ENCODE measurements at regions not wholly inside any gene's neighbourhood (a gene's known extent, or its start where the extent isn't known, plus 50 kb on each side); places are given as distances from the start of the nearest gene placed in this dataset.

DNA sequence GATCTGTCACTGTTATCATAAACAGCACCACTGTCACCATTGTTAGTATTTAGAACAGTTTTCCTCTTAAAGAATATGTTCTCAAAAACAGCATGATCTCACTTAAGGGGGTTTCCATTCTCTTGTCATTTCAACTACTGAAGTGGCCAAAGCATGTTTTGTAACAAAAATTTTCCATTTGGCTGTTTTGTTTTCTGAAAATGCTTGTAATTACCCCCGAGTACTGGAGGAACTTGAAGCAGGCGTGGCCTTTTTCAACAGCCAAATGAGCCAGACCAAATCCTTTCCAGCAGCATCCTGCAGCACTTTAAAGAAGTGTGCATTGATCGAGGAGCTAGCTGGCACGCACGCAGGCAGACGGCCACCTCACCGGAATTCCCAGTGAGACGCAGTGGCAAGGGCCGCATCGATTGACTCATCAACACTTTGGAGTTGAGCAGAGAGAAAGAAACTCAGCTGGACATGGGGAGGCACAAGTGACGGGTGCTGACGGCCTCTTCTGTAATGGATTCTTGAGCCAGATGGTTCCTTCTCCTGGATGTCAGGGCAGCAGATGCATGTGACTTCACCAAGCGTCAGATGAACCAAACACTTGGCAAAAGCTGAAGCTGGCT is 234.3 kb upstream of the IGF1R start:
- no peak for DNase-seq
- Histone ChIP-seq H3K36me3 (replicated peaks) (no peaks in the 10 kb centered on the region), H3K27me3 (replicated peaks) (no peaks in the 10 kb centered on the region), H3K27ac (no peak overlapping the region), H3K4me3 (ENCODE audit: low read depth, low read length) (no peak overlapping the region)
- in situ Hi-C loops (cut with HindIII; ENCODE audit: low pct_ligation_motif_present, low sequenced_read_pairs): no loop called here
- TF ChIP-seq, protein P1, sequence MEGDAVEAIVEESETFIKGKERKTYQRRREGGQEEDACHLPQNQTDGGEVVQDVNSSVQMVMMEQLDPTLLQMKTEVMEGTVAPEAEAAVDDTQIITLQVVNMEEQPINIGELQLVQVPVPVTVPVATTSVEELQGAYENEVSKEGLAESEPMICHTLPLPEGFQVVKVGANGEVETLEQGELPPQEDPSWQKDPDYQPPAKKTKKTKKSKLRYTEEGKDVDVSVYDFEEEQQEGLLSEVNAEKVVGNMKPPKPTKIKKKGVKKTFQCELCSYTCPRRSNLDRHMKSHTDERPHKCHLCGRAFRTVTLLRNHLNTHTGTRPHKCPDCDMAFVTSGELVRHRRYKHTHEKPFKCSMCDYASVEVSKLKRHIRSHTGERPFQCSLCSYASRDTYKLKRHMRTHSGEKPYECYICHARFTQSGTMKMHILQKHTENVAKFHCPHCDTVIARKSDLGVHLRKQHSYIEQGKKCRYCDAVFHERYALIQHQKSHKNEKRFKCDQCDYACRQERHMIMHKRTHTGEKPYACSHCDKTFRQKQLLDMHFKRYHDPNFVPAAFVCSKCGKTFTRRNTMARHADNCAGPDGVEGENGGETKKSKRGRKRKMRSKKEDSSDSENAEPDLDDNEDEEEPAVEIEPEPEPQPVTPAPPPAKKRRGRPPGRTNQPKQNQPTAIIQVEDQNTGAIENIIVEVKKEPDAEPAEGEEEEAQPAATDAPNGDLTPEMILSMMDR (IDR thresholded peaks at IDR 0.05; ENCODE audit: low read depth, low read length, missing control alignments): no peak

DNA sequence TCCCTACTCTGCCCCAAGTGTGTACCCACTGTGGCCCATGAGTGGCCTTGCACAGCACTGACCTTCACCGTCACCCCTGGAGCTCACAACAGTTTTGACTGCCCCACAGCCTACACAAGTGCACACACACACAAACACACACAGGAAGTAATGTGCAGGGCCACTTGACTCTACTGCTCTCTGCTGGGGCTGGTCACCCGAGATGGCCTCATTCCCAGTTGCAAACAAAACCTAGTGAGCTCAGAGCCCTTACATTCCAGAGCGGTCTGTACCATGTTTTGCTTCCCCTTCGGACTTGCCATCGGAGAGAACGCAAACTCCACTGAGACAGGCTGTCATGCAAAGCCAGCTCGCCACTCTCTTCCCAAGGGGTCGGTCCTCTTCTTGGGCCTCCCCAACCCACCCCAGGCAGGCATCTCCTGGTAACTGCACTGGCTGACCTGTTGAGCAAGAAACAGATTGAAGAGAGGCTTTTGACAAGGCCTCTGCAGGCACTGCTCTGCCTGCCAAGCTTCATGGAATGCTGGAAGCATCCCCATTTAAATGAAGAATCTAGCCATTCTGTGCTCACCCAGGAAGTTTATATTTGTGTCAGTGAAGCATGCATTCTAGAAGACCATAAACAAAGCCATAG is 232.0 kb upstream of the IGF1R start:
- Histone ChIP-seq H3K27me3 (replicated peaks) (peaks cover 9% of the 10 kb centered on the region), H3K4me3 (ENCODE audit: low read depth, low read length) (no peak overlapping the region), H3K27ac (no peak overlapping the region), H3K36me3 (replicated peaks) (no peaks in the 10 kb centered on the region)
- DNase-seq: no peak
- in situ Hi-C loops (cut with HindIII; ENCODE audit: low pct_ligation_motif_present, low sequenced_read_pairs): no loop called here
- TF ChIP-seq, protein P1 (IDR thresholded peaks at IDR 0.05; ENCODE audit: low read depth, low read length, missing control alignments): no peak

DNA sequence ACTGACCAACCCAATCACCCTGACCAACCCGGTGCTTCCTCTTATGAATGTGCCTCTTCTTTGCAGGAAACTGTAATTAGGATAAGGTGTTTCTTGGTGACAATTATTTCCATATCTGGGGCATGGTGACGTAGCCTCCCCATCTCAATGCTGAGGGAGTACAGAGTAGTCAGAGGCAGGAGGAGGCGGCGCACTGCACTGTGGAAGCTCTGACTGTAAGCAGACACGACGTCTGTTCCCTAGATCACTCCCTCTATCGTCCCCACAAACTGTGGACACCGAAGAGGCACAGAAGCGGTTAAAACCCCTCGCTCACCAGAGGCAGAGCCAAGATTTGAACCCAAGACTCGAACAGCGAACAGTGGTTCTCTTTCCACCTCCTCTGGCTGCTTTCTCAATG is 231.0 kb upstream of the IGF1R start:
- no peak for DNase-seq
- Histone ChIP-seq H3K27ac (no peak overlapping the region), H3K36me3 (replicated peaks) (no peaks in the 10 kb centered on the region), H3K27me3 (replicated peaks) (peaks cover 11% of the 10 kb centered on the region), H3K4me3 (ENCODE audit: low read depth, low read length) (no peak overlapping the region)
- TF ChIP-seq, protein P1 (IDR thresholded peaks at IDR 0.05; ENCODE audit: low read depth, low read length, missing control alignments): no peak
- in situ Hi-C loops (cut with HindIII; ENCODE audit: low pct_ligation_motif_present, low sequenced_read_pairs): no loop called here

DNA sequence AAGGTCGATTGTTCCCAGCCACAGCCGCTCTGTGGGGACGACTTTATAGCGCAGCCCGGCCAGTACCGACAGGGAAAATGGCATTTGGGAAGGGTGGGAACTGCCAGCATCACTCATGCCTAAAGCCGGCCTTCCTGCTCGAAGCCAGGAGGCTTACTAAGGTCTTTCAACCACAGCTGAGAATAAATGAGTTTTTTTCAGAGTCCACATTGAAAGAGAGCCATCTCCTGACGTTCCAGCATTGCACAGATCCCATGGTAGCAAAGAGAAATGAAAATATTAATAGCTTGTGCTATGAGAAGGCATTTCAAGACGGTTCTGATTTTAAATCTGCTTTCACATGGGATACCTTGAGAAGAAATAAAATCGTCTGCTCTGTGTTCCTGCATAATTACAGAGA is 230.2 kb upstream of the IGF1R start:
- Histone ChIP-seq H3K4me3 (ENCODE audit: low read depth, low read length) (no peak overlapping the region), H3K27ac (no peak overlapping the region), H3K36me3 (replicated peaks) (no peaks in the 10 kb centered on the region), H3K27me3 (replicated peaks) (peaks cover 13% of the 10 kb centered on the region)
- TF ChIP-seq, protein P1 (IDR thresholded peaks at IDR 0.05; ENCODE audit: low read depth, low read length, missing control alignments): no peak
- no peak for DNase-seq
- in situ Hi-C loops (cut with HindIII; ENCODE audit: low pct_ligation_motif_present, low sequenced_read_pairs): no loop called here

DNA sequence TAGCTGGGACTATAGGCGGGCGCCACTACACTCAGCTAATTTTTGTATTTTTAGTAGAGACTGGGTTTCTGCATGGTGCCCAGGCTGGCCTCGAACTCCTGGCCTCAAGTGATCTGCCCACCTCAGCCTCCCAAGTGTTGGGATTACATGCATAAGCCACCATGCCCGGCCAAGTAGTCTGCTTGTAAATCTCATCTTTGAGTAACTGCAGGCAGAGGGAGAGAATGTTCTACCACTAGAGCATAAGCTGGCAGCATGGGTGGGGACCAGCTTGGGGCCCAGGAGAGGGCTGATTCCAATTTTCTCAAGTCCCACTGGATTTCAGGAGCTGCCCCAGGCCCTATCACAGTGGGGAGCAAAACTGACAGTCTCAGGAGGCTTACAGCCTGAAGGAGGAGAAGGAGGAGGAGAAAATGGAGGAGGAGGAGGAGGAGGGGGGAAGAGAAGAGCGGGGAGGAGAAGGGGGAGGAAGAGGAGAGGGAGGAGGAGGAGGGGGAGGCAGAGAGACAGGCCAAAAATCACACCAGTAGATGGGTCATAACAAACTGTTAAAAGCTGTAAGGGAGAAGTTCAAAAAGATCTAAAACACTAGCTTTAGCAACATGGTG is 229.1 kb upstream of the IGF1R start:
- no peak overlapping the region for H3K4me3 ChIP-seq (ENCODE audit: low read depth, low read length)
- DNase-seq: no peak
- H3K27ac ChIP-seq: no peak overlapping the region
- H3K36me3 ChIP-seq (replicated peaks): no peaks in the 10 kb centered on the region
- TF ChIP-seq, protein P1 (IDR thresholded peaks at IDR 0.05; ENCODE audit: low read depth, low read length, missing control alignments): no peak
- peaks cover 13% of the 10 kb centered on the region for H3K27me3 ChIP-seq (replicated peaks)
- in situ Hi-C loops (cut with HindIII; ENCODE audit: low pct_ligation_motif_present, low sequenced_read_pairs): no loop called here
